Neural progenitor cell (in vitro differentiated cells): ENCODE measurements at regions not wholly inside any gene's neighbourhood (a gene's known extent, or its start where the extent isn't known, plus 50 kb on each side); places are given as distances from the start of the nearest gene placed in this dataset.
"Not testable (repeated sequence)": the region's sequence is repeated elsewhere in the genome, so short reads cannot be mapped to it uniquely, and the experiment has no call there.

ENCODE experiments used
- EZH2 ChIP-seq: fragments of 200-600 bp; sonication (generic); IDR thresholded peaks from 2 replicates; pipeline ENCODE4 v1.6.1; 2017; ENCODE audit warnings: antibody characterized with exemption, mild to moderate bottlenecking, moderate library complexity
- EZH2phosphoT487 ChIP-seq: fragments of 200-600 bp; sonication (generic); IDR thresholded peaks from 2 replicates; pipeline ENCODE4 v1.6.1; 2017; ENCODE audit warnings: antibody characterized with exemption
- TF ChIP-seq, protein P1 (sequence below): fragments of 200-600 bp; sonication (generic); IDR thresholded peaks from 2 replicates; pipeline ENCODE4 v1.5.1; 2017; ENCODE audit warnings: antibody characterized with exemption, mild to moderate bottlenecking

DNA sequence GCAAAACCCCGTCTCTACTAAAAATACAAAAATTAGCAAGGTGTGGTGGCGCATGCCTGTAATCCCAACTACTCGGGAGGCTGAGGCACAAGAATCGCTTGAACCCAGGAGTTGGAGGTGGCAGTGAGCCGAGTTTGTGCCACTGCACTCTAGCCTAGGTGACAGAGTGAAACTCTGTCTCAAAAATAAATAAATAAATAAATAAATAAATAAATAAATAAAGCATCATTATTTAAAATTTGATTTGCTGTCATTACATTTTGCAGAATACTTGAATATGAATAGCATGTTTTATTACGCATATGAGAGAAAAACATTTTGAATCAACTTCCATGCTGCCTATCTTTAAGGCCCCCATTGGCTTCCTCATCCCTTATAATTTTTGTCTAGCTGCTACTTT lies 53.4 kb upstream of the MED14 start:
- TF ChIP-seq, protein P1, sequence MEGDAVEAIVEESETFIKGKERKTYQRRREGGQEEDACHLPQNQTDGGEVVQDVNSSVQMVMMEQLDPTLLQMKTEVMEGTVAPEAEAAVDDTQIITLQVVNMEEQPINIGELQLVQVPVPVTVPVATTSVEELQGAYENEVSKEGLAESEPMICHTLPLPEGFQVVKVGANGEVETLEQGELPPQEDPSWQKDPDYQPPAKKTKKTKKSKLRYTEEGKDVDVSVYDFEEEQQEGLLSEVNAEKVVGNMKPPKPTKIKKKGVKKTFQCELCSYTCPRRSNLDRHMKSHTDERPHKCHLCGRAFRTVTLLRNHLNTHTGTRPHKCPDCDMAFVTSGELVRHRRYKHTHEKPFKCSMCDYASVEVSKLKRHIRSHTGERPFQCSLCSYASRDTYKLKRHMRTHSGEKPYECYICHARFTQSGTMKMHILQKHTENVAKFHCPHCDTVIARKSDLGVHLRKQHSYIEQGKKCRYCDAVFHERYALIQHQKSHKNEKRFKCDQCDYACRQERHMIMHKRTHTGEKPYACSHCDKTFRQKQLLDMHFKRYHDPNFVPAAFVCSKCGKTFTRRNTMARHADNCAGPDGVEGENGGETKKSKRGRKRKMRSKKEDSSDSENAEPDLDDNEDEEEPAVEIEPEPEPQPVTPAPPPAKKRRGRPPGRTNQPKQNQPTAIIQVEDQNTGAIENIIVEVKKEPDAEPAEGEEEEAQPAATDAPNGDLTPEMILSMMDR, result not testable (repeated sequence)
- not testable (repeated sequence) for TF ChIP-seq EZH2, EZH2phosphoT487
